ENCODE measurements at regions not wholly inside any gene's neighbourhood (a gene's known extent, or its start where the extent isn't known, plus 50 kb on each side); places are given as distances from the start of the nearest gene placed in this dataset.

- no peak overlapping the region for H3K4me3 ChIP-seq (ENCODE audit: low read length)
- ChIA-PET CTCF (no interaction called here), POLR2A (no interaction called here)
- no peaks in the 10 kb centered on the region for H3K4me1 ChIP-seq (ENCODE audit: insufficient read depth, low read length)
- no peak for TF ChIP-seq CTCF (IDR thresholded peaks at IDR 0.05)
- H3K9me3 ChIP-seq (ENCODE audit: control insufficient read depth in 1 of 2, insufficient read depth in 1 of 2, low read length in 2 of 2) = peaks cover 0 to 11% of the 10 kb centered on the region in 2 experiments
- DNase-seq = no peak
- Mint-ChIP-seq H3K4me1 (ENCODE audit: low read depth) (no peaks in the 10 kb centered on the region), H3K27ac (no peak overlapping the region), H3K27me3 (no peaks in the 10 kb centered on the region), H3K4me3 (no peak overlapping the region), H3K9me3 (peaks cover 5% of the 10 kb centered on the region), H3K36me3 (ENCODE audit: low read depth) (no peaks in the 10 kb centered on the region)
- intact Hi-C loops (cut with DNase I, micrococcal nuclease) = no loop called here
- no peak overlapping the region for H3K27ac ChIP-seq (ENCODE audit: low read depth in 1 of 2, low read length in 2 of 2)
- ATAC-seq (ENCODE audit: poor library complexity) = no peak
- H3K36me3 ChIP-seq (ENCODE audit: insufficient read depth, low read length) = no peaks in the 10 kb centered on the region
- no peaks in the 10 kb centered on the region for H3K27me3 ChIP-seq (ENCODE audit: control insufficient read depth in 1 of 2, insufficient read depth in 2 of 2, low read length in 2 of 2)
Observed at GRCh38 chr4:33606951-33607350, 2637.4 kb downstream of the ARAP2 start.

DNA sequence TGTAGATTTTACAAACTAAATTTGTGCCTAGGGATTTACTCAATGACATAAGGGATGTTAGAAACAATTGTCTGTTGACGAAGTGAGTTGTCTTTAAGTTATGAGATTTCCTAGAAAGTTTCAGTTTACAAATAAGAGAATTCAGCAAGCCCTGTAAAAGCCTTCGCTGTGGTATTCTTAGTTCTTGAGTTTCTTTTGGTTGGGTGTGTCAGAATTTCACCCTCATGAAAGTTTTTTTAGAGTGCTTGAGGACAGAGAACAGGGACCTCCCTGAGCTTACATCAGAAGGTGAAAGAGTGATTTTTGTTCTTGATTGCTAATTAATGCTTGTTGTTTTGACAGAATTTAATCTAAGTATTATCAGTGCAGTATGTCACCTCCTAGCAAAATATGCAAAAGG, 2628.2 kb downstream of the ARAP2 start:
- no peak for ATAC-seq (ENCODE audit: poor library complexity)
- H3K27me3 Mint-ChIP-seq = no peaks in the 10 kb centered on the region
- CTCF ChIA-PET = no interaction called here

GRCh38 chr4:33625748-33626147, 2618.6 kb downstream of the ARAP2 start:
- Mint-ChIP-seq H3K4me1 (ENCODE audit: low read depth) (no peaks in the 10 kb centered on the region), H3K36me3 (ENCODE audit: low read depth) (no peaks in the 10 kb centered on the region), H3K27me3 (no peaks in the 10 kb centered on the region), H3K9me3 (peaks cover 21% of the 10 kb centered on the region), H3K4me3 (no peak overlapping the region), H3K27ac (no peak overlapping the region)
- Histone ChIP-seq H3K27me3 (ENCODE audit: control insufficient read depth in 1 of 2, insufficient read depth in 2 of 2, low read length in 2 of 2) (no peaks in the 10 kb centered on the region), H3K4me3 (ENCODE audit: low read length) (no peak overlapping the region), H3K9me3 (ENCODE audit: control insufficient read depth in 1 of 2, insufficient read depth in 1 of 2, low read length in 2 of 2) (no peaks in the 10 kb centered on the region), H3K4me1 (ENCODE audit: insufficient read depth, low read length) (no peaks in the 10 kb centered on the region), H3K27ac (ENCODE audit: low read depth in 1 of 2, low read length in 2 of 2) (no peak overlapping the region), H3K36me3 (ENCODE audit: insufficient read depth, low read length) (no peaks in the 10 kb centered on the region)
- ChIA-PET CTCF (no interaction called here), POLR2A (no interaction called here)
- no peak for TF ChIP-seq CTCF (IDR thresholded peaks at IDR 0.05)
- DNase-seq (no peak), ATAC-seq (ENCODE audit: poor library complexity) (no peak)
- intact Hi-C loops (cut with DNase I, micrococcal nuclease) = no loop called here

More for the DNA sequence above, 2628.2 kb downstream of the ARAP2 start:
- Histone ChIP-seq H3K4me3 (ENCODE audit: low read length) (no peak overlapping the region), H3K4me1 (ENCODE audit: insufficient read depth, low read length) (no peaks in the 10 kb centered on the region), H3K9me3 (ENCODE audit: control insufficient read depth in 1 of 2, insufficient read depth in 1 of 2, low read length in 2 of 2) (peaks cover 0 to 5% of the 10 kb centered on the region in 2 experiments), H3K36me3 (ENCODE audit: insufficient read depth, low read length) (no peaks in the 10 kb centered on the region), H3K27me3 (ENCODE audit: control insufficient read depth in 1 of 2, insufficient read depth in 2 of 2, low read length in 2 of 2) (no peaks in the 10 kb centered on the region), H3K27ac (ENCODE audit: low read depth in 1 of 2, low read length in 2 of 2) (no peak overlapping the region)
- no peak for DNase-seq
- intact Hi-C loops (cut with DNase I, micrococcal nuclease) = no loop called here
- Mint-ChIP-seq H3K4me3 (no peak overlapping the region), H3K4me1 (ENCODE audit: low read depth) (no peaks in the 10 kb centered on the region), H3K36me3 (ENCODE audit: low read depth) (no peaks in the 10 kb centered on the region), H3K9me3 (peaks cover 21% of the 10 kb centered on the region), H3K27ac (no peak overlapping the region)
- no peak for TF ChIP-seq CTCF (IDR thresholded peaks at IDR 0.05)
- POLR2A ChIA-PET = no interaction called here
